OCI-LY7 (cell line): ENCODE measurements at regions not wholly inside any gene's neighbourhood (a gene's known extent, or its start where the extent isn't known, plus 50 kb on each side); places are given as distances from the start of the nearest gene placed in this dataset.

ENCODE experiments used
- BruUV-seq: library from RNA; stranded (reverse); fragments of 400-500 nt; replicated peaks from 2 replicates; lab custom pipeline; 2021; lab: Mats Ljungman, UMichigan
- CTCF ChIA-PET: fragments of 300-600 bp; sonication (Branson Sonifier 250); formaldehyde crosslinking; loops from one replicate; lab custom pipeline; 2022; ENCODE audit warnings: antibody characterized with exemption; ENCODE audit not compliant: unreplicated experiment; lab: Charles Lee
- POLR2A ChIA-PET: fragments of 300-600 bp; sonication (Branson Sonifier 250); formaldehyde crosslinking; loops from one replicate; lab custom pipeline; 2022; ENCODE audit warnings: antibody characterized with exemption; lab: Charles Lee
- DNase-seq: peaks from one replicate; pipeline ENCODE4 v3.0.0-alpha.2; 2015; ENCODE audit warnings: low spot score
- H2AFZ ChIP-seq: fragments of 200-600 bp; sonication (generic), shearing (Covaris generic); 2 replicates; pipeline ENCODE4 v1.6.1; 2014; ENCODE audit warnings: mild to moderate bottlenecking, antibody characterized with exemption, low read length, moderate library complexity
- H3K27ac ChIP-seq: fragments of 200-600 bp; sonication (generic); 2 replicates; pipeline ENCODE4 v1.5.1; 2014; ENCODE audit warnings: mixed run types, low read depth, mild to moderate bottlenecking, moderate library complexity, low read length, inconsistent platforms; ENCODE audit not compliant: poor library complexity, severe bottlenecking
- H3K36me3 ChIP-seq: fragments of 200-600 bp; sonication (generic); 2 replicates; pipeline ENCODE4 v1.6.1; 2014; ENCODE audit warnings: mild to moderate bottlenecking, antibody characterized with exemption, low read length, moderate library complexity, mixed read lengths; ENCODE audit not compliant: insufficient read depth
- H3K4me1 ChIP-seq: fragments of 200-600 bp; sonication (generic); 2 replicates; pipeline ENCODE4 v1.5.1; 2014; ENCODE audit warnings: mild to moderate bottlenecking, low read length; ENCODE audit not compliant: insufficient read depth, poor library complexity, severe bottlenecking
- H3K4me2 ChIP-seq: fragments of 200-600 bp; sonication (generic); 2 replicates; pipeline ENCODE4 v1.6.1; 2014; ENCODE audit warnings: mild to moderate bottlenecking, low read length
- H3K4me3 ChIP-seq: fragments of 200-600 bp; sonication (generic); 2 replicates; pipeline ENCODE4 v1.5.1; 2014; ENCODE audit warnings: mild to moderate bottlenecking, low read depth, low read length; ENCODE audit not compliant: poor library complexity, severe bottlenecking
- H3K79me2 ChIP-seq: fragments of 200-600 bp; sonication (generic); 2 replicates; pipeline ENCODE4 v1.6.1; 2016; ENCODE audit warnings: low read depth, mild to moderate bottlenecking, low read length, moderate library complexity, mixed read lengths; ENCODE audit not compliant: insufficient read depth
- H3K9me2 ChIP-seq: fragments of 200-600 bp; sonication (generic); 2 replicates; pipeline ENCODE4 v1.6.1; 2016; ENCODE audit warnings: mild to moderate bottlenecking, low read length, mixed read lengths; ENCODE audit not compliant: insufficient read depth
- H3K9me3 ChIP-seq: fragments of 200-600 bp; sonication (generic); 2 replicates; pipeline ENCODE4 v1.6.1; 2014; ENCODE audit warnings: mild to moderate bottlenecking, mixed run types, low read length, mixed read lengths
- H4K20me1 ChIP-seq: fragments of 200-600 bp; sonication (generic); 2 replicates; pipeline ENCODE4 v1.6.1; 2014; ENCODE audit warnings: mild to moderate bottlenecking, antibody characterized with exemption, low read length, moderate library complexity, mixed read lengths; ENCODE audit not compliant: insufficient read depth
- CTCF ChIP-seq: fragments of 200-600 bp; sonication (generic); conservative IDR thresholded peaks from 2 replicates; pipeline ENCODE4 v1.5.1; 2014; ENCODE audit warnings: mild to moderate bottlenecking, antibody characterized with exemption, low read length, moderate library complexity, mixed read lengths
- EZH2phosphoT487 ChIP-seq: fragments of 200-600 bp; sonication (generic); IDR thresholded peaks from 2 replicates; pipeline ENCODE4 v1.6.1; 2018; ENCODE audit warnings: low read depth, borderline replicate concordance, mild to moderate bottlenecking, mixed run types, antibody characterized with exemption, low read length, moderate library complexity, mixed read lengths
- intact Hi-C: fragments of 100-400 bp; cut with micrococcal nuclease; formaldehyde crosslinking; loops from one replicate; pipeline ENCODE4 v1.10.0; 2022; ENCODE audit not compliant: unreplicated experiment

DNA sequence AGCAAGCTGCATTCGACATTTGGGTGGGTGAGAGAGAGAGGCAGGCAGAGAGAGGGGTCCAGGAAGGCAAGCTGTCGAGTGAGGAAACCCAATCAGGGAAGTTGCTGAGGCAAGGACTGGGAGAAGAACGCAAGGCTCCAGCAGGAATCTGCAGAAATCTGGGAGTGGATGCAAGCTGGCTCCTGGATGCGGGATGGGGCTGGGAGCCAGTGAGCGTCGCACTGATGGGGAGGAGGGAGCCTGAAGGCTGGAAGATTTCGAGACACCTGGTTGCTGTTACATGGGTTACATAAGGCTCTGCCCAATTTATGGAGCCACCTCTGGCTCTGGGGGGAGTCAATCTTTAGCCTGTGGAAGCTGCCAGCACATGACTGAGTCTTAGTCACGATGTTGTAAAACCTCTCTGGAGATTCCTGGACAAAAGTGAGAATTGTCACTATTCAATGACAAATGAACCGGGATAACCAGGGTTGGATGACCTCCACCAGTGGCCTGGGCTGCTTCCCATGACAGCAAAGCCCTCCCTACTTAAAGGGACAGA lies 51.1 kb upstream of the ADRB1 start:
- no peaks in the 10 kb centered on the region for H3K9me2 ChIP-seq
- intact Hi-C loops = no loop called here
- H3K4me1 ChIP-seq = peaks cover 7% of the 10 kb centered on the region
- no peaks in the 10 kb centered on the region for H3K36me3 ChIP-seq
- DNase-seq = no peak
- POLR2A ChIA-PET = interaction anchor here (1.2 kb wide), 1 partner anchor 12 kb away, joined by 5 read pairs; no protein-coding TSS in a partner anchor
- no peak overlapping the region for H3K27ac ChIP-seq
- CTCF ChIA-PET = interaction anchor here (0.6 to 0.9 kb wide), 2 partner anchors 9 to 31 kb away, joined by 3 read pairs; no protein-coding TSS in a partner anchor
- TF ChIP-seq EZH2phosphoT487 (no peak), CTCF (no peak)
- no peaks in the 10 kb centered on the region for H4K20me1 ChIP-seq
- no peak overlapping the region for H3K4me3 ChIP-seq
- no peak overlapping the region for H3K4me2 ChIP-seq
- no peak overlapping the region for H2AFZ ChIP-seq
- BruUV-seq = no TSS peak
- no peaks in the 10 kb centered on the region for H3K79me2 ChIP-seq
- H3K9me3 ChIP-seq = no peaks in the 10 kb centered on the region

DNA sequence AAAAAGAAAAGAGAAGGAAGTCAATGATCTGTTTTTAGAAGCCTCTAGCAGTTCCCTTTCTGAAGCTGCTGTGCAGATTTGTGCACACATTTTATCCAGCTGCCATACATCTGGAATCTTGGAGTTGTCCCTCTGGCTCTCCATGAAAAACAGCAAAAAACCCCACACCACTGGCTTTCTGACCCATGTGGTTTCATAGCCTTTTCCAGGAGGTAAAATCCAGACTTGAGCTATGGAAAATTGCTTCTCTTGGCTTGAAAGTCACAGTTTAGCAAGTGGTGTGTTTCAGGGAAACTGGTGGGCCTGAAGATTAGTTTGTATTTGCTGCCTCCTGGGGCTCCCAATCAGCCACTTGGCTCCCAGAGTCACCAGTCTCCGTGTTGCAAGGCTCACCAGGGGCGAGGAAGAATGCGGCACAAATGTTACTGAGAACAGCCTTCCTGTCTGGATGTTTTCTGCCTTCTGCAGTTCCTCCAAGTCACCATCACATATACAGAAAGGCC lies 50.1 kb upstream of the ADRB1 start:
- 0 out of 2 replicates have a peak overlapping the region, but pooled peaks have one; percentile 14 for H3K4me2 ChIP-seq
- no peaks in the 10 kb centered on the region for H3K9me2 ChIP-seq
- no peak overlapping the region for H2AFZ ChIP-seq
- BruUV-seq = no TSS peak
- H3K36me3 ChIP-seq = no peaks in the 10 kb centered on the region
- ChIA-PET CTCF (no interaction called here), POLR2A (interaction anchor here (0.7 to 2.8 kb wide), 3 partner anchors 11 to 136 kb away, joined by 4 to 18 read pairs (median 4); no protein-coding TSS in a partner anchor)
- H3K4me3 ChIP-seq = no peak overlapping the region
- H4K20me1 ChIP-seq = no peaks in the 10 kb centered on the region
- no peaks in the 10 kb centered on the region for H3K9me3 ChIP-seq
- no peaks in the 10 kb centered on the region for H3K79me2 ChIP-seq
- TF ChIP-seq EZH2phosphoT487 (no peak), CTCF (no peak)
- intact Hi-C loops = no loop called here
- no peak overlapping the region for H3K27ac ChIP-seq
- no peak for DNase-seq
- H3K4me1 ChIP-seq = peaks cover 7% of the 10 kb centered on the region
